HG03175 (cell line): ENCODE measurements at regions not wholly inside any gene's neighbourhood (a gene's known extent, or its start where the extent isn't known, plus 50 kb on each side); places are given as distances from the start of the nearest gene placed in this dataset.
"Not testable (repeated sequence)": the region's sequence is repeated elsewhere in the genome, so short reads cannot be mapped to it uniquely, and the experiment has no call there.

Experiments
- ATAC-seq: cut with Tn5 transposase; IDR thresholded peaks from one replicate; pipeline ENCODE4 v1.9.1; 2021; ENCODE audit warnings: mild to moderate bottlenecking, moderate library complexity; ENCODE audit not compliant: unreplicated experiment

DNA sequence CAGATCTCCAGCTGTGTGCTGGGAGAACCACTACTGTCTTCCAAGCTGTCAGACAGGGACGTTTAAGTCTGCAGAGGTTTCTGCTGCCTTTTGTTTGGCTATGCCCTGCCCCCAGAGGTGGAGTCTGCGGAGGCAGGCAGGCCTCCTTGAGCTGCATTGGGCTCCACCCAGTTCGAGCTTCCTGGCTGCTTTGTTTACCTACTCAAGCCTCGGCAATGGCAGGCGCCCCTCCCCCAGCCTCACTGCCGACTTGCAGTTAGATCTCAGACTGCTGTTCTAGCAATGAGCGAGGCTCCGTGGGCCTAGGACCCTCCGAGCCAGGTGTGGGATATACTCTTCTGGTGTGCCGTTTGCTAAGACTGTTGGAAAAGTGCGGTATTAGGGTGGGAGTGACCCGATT is 206.8 kb upstream of the FBXO33 start:
- not testable (repeated sequence) for ATAC-seq

DNA sequence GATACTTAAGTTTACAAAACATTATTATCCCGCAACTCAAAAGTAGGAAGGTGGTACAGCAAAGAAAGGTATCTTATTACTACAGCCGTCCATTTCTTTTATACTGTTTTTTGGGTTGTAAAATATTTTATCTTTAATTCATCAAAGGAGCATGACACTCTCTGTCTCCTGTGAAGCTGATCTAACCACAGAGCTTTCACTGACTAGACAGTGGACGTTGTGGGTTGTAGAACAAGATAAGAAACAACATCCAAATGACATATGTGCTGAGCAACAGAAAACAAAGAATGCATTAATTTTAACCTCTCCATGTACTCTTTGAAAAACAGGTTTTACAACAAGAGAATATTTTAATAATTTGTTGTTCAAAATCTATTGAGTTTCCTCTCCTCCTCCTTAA is 195.9 kb upstream of the FBXO33 start:
- ATAC-seq = no peak

DNA sequence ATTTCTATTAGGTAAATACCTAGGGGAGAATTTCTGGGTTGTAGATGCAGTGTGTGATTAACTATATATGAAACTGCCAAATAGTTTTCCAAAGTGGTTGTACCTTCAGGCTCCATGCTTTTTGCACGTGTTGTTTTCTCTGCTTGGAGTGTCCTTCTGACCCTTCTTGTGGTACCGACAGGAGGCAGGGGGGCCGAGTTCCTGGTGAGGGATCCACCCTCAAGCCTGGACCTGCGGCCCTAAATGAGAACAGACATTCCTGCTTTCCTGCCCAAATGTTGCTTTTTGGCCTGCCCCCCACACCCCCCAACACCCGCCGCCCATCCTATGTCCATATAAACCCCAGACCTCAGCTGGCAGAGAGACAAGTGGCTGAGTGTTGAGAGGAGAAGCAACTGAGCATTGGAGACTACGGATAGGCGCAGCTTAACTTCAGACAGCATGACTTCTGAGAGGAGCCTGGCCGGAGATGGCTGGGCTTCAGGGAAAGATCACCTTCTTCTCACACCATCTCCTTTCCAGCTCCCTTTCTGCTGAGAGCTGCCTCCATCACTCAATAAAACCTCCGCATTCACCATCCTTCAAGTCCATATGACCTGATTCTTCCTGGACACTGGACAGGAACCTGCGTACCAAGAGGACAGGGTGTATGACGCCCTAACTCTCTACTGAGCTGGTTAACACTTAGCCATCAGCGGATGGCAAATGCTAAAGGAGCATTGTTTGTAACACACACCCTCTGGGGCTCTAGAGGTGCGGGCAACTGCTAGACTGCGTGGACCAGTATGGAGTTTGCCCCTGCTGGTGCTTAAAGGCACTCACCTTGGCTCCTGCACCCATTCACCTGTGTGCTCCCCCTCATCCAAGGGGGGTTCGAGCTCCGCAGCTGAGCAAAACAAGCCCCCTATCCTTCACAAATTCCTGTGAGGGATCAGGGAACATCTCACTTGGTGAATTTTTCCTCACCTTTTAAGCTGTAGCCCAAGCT is 194.7 kb upstream of the FBXO33 start:
- ATAC-seq = no peak

DNA sequence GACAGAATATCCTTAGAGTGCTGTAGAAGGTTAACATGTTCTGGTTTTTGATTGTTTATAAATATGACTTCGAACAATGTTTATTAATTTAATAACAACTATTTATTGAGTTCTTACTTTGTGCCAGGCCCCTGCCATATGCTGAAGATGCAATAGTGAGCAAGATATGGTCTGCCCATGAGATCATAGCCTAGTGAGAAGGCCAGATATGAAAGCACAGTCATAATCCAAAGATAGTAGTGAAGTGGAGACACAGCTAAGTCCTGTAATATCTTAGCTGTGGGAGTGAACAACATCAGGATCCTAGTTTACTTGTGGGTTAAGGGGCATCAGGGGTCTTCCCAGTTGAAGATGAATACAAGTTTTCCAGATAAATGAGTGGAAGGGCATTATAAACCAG is 189.4 kb upstream of the FBXO33 start:
- ATAC-seq = no peak

DNA sequence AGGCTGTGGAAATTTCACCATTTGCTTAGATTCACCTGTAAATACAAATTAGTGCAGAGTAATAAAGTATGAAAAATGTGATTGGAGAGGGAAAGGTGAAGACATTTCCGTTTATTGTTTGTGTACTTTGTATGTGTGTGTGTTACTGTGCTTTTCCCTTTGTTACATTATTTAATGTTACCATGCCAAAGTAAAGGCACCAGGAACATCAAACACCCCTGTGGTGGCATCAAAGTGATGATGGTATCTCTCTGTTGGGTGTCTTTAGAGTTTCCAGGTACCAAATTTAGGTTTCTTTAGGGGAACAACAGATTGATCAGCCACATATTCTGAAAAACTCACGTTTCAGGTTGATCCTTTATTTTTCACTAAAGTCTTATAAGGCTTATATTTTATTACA is 189.0 kb upstream of the FBXO33 start:
- no peak for ATAC-seq

DNA sequence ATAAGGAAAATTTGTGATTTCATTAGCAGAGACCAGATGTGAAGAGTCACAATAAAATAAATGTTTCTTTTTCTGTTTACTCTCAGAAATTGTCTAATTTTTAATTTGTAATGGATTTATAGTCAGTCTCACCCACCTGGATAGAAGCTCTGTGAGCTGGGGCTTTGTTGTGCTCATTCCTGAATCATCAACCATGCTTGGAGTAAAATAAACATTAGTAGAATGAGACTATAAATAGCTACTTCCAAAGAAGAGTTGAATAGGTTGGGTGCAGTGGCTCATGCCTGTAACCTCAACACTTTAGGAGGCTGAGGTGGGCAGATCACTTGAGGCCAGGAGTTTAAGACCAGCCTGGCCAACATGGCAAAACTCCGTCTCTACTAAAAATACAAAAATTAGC is 185.3 kb upstream of the FBXO33 start:
- ATAC-seq = no peak

DNA sequence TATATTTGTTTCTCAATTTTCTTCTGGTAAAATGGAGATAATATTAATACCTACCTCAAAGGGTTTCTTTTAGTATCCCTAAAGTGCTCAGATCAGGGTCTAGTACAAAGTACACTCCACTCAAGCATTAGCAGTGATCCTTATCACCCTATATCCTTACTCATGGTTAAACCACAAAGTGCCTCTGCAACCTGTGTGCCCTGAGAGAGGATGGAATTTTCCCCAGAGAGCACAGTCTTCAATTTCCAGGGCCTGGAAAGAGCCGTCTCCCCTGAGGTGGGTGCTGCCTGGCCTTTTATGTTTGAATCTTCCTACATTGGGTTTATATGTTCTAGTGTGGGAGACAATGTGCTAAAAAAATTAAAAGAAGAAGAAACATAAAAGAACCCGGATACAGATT is 183.1 kb upstream of the FBXO33 start:
- no peak for ATAC-seq

DNA sequence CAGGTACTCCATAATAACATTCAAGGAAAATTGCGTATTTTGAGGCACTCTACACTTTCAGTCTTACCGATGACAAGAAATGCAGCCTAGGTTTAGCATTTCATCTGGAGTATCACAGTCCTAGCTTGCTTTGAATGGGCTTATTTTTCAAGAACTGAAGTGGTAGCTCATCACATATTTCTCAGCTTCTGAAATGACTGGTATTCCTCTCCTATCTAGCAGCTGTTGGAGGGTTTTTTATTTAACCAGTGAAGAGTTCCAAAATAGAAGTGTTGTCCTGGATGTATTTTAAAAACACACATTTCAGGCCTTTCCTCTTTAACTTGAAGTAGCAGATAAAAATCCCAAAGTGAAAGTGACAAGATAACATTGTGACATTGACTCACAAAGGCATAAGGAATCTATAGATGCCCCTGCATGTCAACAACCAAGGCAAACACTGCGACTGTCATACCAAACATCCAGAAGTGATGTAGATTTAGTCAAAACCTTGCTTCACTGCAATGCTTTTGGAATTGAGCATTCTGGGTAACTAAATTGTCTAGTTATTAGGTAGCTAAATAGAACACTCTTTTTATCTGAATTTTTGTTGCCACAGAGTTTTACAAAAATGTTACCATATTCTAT is 182.2 kb upstream of the FBXO33 start:
- no peak for ATAC-seq

DNA sequence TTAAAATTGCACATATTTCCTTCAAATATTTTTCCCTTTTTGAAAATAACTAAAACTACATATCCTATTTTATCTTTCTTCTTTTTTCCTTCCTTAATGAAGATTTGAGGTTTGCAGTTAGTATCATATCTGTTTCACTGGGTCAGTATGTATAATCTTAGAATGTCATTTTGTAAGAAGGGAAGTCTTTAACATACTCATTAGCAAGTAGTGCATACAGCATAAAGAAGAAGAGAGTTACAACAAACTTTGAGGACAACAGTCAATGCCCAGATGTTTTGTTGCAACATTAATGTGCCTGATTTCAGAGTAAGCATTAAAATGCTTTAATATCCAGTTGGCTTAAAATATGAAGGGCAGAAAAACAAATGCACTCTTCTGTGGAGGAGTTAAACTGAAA is 176.9 kb upstream of the FBXO33 start:
- ATAC-seq = no peak

DNA sequence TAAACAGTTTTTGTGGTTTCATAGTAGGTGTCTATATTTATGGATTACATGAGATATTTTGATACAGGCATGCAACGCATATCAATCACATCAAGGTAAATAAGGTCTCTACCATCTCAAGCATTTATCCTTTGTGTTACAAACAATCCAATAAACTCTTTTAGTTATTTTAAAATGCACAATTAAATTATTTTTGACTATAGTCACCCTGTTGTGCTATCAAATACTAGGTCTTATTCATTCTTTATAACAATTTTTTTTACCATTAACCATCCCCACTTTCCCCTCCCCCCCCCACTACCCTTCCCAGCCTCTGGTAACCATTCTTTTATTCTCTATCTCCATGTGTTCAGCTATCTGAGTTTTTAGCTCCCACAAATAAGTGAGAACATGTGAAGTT is 175.7 kb upstream of the FBXO33 start:
- no peak for ATAC-seq

DNA sequence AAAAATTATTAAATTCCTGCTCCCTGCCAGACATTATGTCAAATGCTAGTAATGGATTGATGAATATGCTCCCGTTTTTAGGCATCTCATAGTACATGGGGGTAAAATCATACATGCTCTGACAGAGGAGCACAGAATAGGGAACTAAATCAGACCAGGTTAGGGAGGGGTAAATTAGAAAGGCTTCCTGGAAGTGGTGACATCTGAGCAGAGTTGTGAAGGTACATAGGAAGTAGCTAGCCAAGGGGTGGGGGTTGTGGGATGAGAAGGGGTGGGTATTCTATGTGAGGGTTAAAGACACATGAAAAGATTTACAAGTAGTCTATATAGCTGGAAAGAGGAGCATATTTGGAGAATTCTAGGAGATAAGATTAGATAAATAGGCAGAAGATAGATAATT is 171.7 kb upstream of the FBXO33 start:
- ATAC-seq = no peak

DNA sequence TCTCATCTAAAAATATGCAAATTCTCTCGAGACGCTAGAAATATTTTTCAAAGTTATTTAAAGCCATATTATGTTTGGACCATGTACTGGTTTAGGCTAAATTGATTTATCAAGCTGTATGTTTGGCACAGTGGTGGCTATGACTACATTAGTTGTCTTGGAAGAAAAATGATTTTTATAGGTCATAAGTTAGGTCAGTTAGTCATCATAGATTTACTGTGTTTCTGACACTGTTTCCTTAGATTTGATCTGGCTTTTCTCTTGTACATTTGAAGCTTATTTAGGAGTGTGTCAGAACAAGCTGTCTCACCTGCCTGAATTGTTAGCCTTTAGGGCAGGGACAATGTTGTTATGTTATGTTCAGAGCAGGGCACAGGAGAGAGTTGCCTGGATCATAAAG is 161.1 kb upstream of the FBXO33 start:
- ATAC-seq = no peak

DNA sequence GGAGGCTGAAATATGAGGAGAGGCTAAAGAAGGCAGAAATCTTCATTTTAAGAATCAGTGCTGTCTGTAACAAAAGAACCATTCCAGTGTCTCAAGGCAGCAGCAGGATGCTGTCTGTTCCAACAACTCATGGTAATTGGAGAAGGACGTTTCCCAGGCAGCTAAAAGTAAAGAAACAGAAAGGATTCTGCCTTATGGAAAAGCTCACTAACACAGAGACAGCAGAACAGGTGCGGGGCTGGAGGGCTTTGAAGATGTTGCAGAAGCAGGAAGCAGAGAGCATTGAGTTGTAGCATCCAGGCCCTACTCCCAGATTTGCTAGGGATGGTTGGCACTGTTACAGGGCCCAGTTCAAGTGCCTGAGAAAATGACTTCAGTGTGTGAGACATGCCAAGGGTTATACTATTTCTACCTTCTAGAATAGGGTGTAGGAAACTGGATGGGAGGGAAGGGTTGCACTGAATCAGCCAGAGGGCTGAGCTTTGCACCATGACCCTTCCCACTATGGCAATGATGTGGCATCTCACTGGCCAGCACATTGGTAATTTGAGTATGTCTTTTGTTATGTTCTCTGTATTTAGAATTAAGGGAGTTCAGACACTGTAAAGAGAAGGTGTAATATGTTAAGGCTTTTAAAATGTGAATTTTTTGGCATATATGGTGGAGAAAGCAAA is 160.0 kb upstream of the FBXO33 start:
- ATAC-seq = no peak

DNA sequence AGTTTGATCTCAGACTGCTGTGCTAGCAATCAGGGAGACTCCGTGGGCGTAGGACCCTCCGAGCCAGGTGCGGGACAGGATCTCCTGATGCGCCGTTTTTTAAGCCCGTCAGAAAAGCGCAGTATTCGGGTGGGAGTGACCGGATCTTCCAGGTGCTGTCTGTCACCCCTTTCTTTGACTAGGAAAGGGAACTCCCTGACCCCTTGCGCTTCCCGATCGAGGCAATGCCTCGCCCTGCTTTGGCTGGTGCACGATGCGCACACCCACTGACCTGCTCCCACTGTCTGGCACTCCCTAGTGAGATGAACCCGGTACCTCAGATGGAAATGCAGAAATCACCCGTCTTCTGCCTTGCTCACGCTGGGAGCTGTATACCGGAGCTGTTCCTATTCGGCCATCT is 157.6 kb upstream of the FBXO33 start:
- ATAC-seq = not testable (repeated sequence)

DNA sequence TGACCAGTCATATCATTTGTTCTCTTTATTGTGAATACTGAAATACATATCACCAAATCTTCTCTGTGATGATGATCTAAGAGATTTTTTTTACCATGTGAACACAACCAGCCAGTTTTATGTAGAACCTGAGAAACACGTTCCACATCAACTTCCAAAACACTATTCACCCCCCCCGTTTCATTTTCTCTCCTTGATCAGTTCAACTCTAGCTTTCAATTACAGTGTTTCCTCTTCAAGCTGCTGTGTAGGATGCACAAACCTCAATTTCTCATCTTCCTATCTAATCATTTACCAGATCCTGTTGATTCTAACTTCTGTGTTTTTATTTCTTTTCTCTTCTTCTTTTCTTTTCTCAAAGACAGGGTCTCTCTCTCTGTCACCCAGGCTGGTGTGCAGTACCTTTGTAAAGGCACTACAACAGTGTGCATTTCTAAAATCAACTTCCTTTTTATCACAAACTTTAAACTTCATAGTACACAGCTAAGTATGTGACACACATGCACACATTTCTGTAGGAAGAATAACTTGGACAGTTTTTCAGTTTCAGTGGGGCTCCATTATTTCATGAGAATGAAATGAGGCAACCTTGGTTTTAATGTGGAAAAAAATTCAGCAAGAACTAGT is 149.9 kb upstream of the FBXO33 start:
- no peak for ATAC-seq

DNA sequence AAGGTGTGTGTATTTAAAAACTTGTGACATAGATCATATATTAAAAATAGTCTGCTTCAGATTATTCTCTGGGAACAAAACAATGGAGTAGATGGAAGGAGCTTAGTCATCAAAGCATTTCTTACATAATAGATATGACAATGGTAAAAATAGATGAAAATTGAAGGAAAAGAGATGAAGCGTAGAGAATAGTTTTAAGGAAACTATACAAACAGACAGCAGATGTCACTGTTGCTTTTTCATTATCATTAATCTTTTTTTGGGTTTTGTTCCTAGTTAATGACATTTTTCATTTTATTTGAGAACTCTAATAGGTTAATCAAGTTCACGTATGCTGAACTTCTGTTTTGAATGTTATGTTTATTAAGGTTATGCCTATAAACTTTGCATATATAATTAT is 149.2 kb upstream of the FBXO33 start:
- ATAC-seq = no peak

DNA sequence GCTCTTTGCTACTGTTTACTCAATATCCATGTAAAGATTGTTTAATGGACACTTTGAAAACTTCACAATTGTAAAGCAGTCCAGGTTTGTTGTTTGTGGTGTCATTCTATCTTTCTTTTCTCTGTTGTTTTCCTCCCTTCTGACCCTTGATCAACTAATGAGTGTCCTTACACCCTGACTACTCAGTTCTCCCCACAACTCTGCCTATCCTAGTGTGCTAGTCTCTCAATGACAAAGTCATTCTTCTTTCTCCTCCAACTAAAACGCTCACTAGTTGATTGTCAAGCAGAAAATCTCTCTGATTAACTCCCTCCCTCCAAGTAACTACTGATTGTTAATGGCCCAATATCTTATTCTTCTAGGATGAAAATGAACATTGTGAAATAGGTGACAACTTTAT is 148.5 kb upstream of the FBXO33 start:
- no peak for ATAC-seq

DNA sequence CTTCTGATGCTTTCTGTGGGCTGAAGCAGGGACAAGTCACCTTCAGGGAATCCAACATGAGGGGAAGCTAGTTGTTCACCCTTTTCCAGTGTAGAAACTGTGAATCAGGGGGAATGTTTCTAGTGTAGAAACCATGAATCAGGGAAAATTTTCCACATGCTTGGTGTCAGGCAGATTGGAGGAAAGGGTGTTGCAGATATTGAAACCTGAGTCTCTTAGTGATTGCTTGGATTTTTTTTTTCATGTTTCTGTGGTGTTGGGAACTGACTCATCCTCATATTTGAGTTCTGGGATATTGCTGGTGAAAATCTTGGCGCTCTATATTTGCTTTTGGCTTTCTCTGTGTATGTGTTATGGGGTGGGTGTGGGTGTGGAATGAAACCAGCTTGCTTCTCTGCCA is 144.5 kb upstream of the FBXO33 start:
- no peak for ATAC-seq

DNA sequence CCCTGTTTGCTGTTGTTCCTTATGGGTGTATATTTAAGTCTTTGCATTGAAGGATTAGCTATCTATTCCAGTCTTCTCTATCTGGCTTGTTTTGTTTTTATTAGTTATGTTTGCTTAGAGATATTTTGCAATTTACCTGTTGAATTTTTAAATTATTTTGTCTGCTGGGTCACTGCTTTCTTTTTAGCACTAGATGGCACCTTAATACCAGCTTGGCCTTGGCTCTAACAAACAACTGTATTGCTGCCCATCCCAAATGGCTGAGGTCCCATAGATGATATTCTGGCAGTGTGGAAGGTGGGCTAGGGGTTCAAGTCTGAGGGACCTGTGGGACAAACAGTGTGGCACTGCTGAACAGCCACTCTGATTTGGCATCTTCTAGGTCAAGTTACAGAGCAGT is 144.0 kb upstream of the FBXO33 start:
- ATAC-seq = no peak

DNA sequence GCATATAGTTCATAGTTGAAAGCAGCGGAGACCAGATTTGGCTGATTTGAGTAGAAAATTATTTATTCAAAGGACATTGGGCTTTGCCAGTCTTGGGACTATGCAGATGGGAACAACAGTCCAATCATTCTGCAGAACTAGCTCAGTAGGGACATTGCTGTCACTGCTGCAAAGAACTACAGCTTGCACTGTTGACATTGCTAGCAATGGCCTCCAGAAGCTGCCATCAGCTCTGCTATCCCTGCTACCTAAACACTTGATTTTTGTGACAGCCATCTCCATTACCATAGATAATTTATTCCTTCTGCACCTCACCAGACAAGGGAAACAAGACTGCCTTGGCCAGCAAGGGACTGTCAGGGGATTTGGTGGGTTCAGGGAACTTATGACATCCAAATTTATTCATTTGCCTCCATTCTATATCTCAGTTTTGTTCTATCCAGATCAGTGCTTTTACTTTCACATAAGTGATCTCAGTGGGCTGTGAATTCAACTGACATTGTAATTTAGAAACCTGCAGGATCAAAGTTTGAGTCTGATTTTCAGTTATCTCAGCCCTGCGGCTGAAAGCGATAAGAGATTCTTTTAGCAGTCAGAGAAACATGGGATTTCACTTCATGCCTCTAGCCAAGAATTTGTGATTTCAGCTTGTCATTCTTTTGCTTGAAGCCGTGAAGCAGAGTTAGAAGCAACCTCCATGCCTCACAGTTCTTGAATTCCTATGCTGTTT is 136.7 kb upstream of the FBXO33 start:
- ATAC-seq = peak; percentile 51

DNA sequence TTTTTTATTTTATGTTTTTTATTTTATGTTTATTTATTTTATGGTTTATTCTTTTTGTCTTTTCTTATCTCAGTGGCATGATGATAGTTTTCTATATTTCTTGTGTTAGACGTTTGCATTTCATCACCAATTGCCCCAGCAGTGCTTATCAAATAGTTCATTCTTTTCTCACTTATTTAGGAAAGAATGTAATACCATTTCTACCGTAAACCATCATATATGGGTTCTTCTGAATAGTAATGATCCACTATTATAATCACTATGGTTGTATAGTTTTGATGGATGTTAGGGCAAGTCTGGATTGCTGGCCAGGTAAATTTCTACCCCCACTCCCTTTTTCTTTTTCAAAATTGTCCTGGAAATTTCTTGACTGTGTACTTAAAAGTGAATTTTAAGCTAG is 134.6 kb upstream of the FBXO33 start:
- ATAC-seq = no peak
